Endothelial cell (in vitro differentiated cells): ENCODE measurements at regions not wholly inside any gene's neighbourhood (a gene's known extent, or its start where the extent isn't known, plus 50 kb on each side); places are given as distances from the start of the nearest gene placed in this dataset.

ENCODE experiments used
- DNase-seq: peaks from one replicate; pipeline ENCODE4 v3.0.0; 2021; ENCODE audit warnings: low spot score
- H3K27ac Mint-ChIP-seq: one replicate; pipeline ENCODE4 v1.8.0; 2021; ENCODE audit warnings: mixed read lengths, inconsistent platforms; ENCODE audit not compliant: unreplicated experiment
- H3K27me3 Mint-ChIP-seq: one replicate; pipeline ENCODE4 v1.8.0; 2021; ENCODE audit warnings: mild to moderate bottlenecking, moderate library complexity, mixed read lengths, inconsistent platforms; ENCODE audit not compliant: unreplicated experiment
- H3K36me3 Mint-ChIP-seq: one replicate; pipeline ENCODE4 v1.8.0; 2021; ENCODE audit warnings: mild to moderate bottlenecking, low read depth, mixed read lengths, inconsistent platforms; ENCODE audit not compliant: unreplicated experiment
- H3K4me1 Mint-ChIP-seq: one replicate; pipeline ENCODE4 v1.8.0; 2021; ENCODE audit warnings: mild to moderate bottlenecking, mixed read lengths, inconsistent platforms; ENCODE audit not compliant: unreplicated experiment
- H3K4me3 Mint-ChIP-seq: one replicate; pipeline ENCODE4 v1.8.0; 2021; ENCODE audit warnings: mild to moderate bottlenecking, mixed read lengths, inconsistent platforms; ENCODE audit not compliant: unreplicated experiment
- H3K9me3 Mint-ChIP-seq: one replicate; pipeline ENCODE4 v1.8.0; 2021; ENCODE audit warnings: mixed read lengths, inconsistent platforms; ENCODE audit not compliant: unreplicated experiment
- CTCF ChIP-seq: fragments of 200-600 bp; sonication (generic); IDR thresholded peaks from one replicate; pipeline ENCODE4 v1.5.0; 2021; ENCODE audit warnings: antibody characterized with exemption; ENCODE audit not compliant: unreplicated experiment

GRCh38 chr20:4542270-4542669 lies 144.0 kb upstream of the PRNP start:
- Mint-ChIP-seq H3K9me3 (no peaks in the 10 kb centered on the region), H3K36me3 (no peaks in the 10 kb centered on the region), H3K4me1 (no peaks in the 10 kb centered on the region), H3K27me3 (no peaks in the 10 kb centered on the region), H3K27ac (no peak overlapping the region), H3K4me3 (no peak overlapping the region)
- no peak for DNase-seq
- no peak for TF ChIP-seq CTCF

DNA sequence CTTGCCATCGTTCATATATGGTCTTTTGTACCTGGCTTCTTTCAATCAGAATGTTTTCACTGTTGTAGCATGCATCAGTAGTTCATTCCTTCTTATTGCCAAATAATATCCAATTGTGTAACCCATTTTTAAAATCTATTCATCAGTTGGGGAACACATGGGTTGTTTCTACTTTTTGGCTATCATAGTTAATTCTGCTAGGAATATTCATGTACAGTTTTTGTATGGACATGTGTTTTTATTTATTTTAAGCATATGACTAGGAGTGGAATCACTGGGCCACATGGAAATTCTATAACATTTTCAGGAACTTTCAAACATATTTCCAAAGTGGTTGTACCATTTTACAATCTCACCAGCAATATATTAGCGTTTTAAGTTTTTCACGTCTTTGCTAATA lies 151.9 kb upstream of the PRNP start:
- no peak for TF ChIP-seq CTCF
- H3K9me3 Mint-ChIP-seq, result no peaks in the 10 kb centered on the region
- DNase-seq, result no peak
- H3K36me3 Mint-ChIP-seq, result no peaks in the 10 kb centered on the region
- no peak overlapping the region for H3K4me3 Mint-ChIP-seq
- no peaks in the 10 kb centered on the region for H3K4me1 Mint-ChIP-seq
- no peaks in the 10 kb centered on the region for H3K27me3 Mint-ChIP-seq
- no peak overlapping the region for H3K27ac Mint-ChIP-seq

- H3K36me3 Mint-ChIP-seq, result no peaks in the 10 kb centered on the region
- no peaks in the 10 kb centered on the region for H3K27me3 Mint-ChIP-seq
- H3K4me3 Mint-ChIP-seq, result no peak overlapping the region
- H3K27ac Mint-ChIP-seq, result no peak overlapping the region
- DNase-seq, result no peak
- H3K9me3 Mint-ChIP-seq, result no peaks in the 10 kb centered on the region
- TF ChIP-seq CTCF, result no peak
- H3K4me1 Mint-ChIP-seq, result no peaks in the 10 kb centered on the region
Observed at GRCh38 chr20:4533368-4534133, 152.7 kb upstream of the PRNP start.

DNA sequence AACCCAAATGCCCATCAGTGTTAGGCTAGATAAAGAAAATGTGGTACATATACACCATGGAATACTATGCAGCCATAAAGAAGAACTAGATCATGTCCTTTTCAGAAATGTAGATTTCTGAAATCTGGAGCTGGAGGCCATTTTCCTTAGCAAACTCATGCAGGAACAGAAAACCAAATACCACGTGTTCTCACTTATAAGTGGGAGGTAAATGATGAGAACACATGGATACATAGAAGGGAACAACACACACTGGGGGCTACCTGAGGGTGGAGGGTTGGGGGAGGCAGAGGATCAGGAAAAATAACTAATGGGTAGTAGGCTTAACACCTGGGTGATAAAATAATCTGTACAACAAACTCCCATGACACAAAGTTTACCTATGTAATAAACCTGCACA lies 153.5 kb upstream of the PRNP start:
- no peaks in the 10 kb centered on the region for H3K4me1 Mint-ChIP-seq
- H3K4me3 Mint-ChIP-seq, result no peak overlapping the region
- no peaks in the 10 kb centered on the region for H3K36me3 Mint-ChIP-seq
- no peak for DNase-seq
- H3K27ac Mint-ChIP-seq, result no peak overlapping the region
- no peaks in the 10 kb centered on the region for H3K27me3 Mint-ChIP-seq
- TF ChIP-seq CTCF, result no peak
- H3K9me3 Mint-ChIP-seq, result no peaks in the 10 kb centered on the region

- Mint-ChIP-seq H3K36me3 (no peaks in the 10 kb centered on the region), H3K27me3 (no peaks in the 10 kb centered on the region), H3K9me3 (no peaks in the 10 kb centered on the region), H3K27ac (no peak overlapping the region), H3K4me1 (no peaks in the 10 kb centered on the region), H3K4me3 (no peak overlapping the region)
- no peak for TF ChIP-seq CTCF
- DNase-seq, result no peak
Observed at GRCh38 chr20:4524792-4525191, 161.5 kb upstream of the PRNP start.
